ENCODE measurements at regions not wholly inside any gene's neighbourhood (a gene's known extent, or its start where the extent isn't known, plus 50 kb on each side); places are given as distances from the start of the nearest gene placed in this dataset.

DNA sequence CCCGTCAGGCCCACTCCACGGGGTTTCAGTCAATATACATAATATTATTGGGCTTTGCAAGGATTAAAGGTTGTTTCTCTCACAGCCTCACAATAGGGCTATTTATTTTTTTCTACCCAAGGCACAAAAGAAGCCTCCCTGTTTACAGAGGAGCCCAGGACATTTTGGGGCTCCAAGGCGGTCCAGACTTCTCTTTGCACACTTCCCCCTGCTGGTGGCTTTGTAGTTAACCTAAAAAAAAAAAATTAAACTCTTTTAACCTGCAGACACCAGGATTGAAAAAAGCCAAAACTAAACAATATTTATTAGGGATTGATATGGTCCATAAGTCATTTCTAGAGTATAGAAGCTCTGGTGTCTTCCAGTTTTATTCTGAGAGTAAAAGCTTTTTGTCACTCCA lies 169.7 kb upstream of the ZFHX3 start:
- TF ChIP-seq, protein P1, sequence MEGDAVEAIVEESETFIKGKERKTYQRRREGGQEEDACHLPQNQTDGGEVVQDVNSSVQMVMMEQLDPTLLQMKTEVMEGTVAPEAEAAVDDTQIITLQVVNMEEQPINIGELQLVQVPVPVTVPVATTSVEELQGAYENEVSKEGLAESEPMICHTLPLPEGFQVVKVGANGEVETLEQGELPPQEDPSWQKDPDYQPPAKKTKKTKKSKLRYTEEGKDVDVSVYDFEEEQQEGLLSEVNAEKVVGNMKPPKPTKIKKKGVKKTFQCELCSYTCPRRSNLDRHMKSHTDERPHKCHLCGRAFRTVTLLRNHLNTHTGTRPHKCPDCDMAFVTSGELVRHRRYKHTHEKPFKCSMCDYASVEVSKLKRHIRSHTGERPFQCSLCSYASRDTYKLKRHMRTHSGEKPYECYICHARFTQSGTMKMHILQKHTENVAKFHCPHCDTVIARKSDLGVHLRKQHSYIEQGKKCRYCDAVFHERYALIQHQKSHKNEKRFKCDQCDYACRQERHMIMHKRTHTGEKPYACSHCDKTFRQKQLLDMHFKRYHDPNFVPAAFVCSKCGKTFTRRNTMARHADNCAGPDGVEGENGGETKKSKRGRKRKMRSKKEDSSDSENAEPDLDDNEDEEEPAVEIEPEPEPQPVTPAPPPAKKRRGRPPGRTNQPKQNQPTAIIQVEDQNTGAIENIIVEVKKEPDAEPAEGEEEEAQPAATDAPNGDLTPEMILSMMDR (IDR thresholded peaks at IDR 0.05; ENCODE audit: low read depth, low read length, missing control alignments): peak; percentile 27
- no peak for DNase-seq (ENCODE audit: extremely low read depth, low read depth)
- H3K4me3 ChIP-seq (replicated peaks; ENCODE audit: low read depth, low read length): no peak overlapping the region

- no peak overlapping the region for H3K4me3 ChIP-seq (replicated peaks; ENCODE audit: low read depth, low read length)
- DNase-seq (ENCODE audit: extremely low read depth, low read depth): no peak
Measured at GRCh38 chr16:73216932-73217331, 169.0 kb upstream of the ZFHX3 start.

DNA sequence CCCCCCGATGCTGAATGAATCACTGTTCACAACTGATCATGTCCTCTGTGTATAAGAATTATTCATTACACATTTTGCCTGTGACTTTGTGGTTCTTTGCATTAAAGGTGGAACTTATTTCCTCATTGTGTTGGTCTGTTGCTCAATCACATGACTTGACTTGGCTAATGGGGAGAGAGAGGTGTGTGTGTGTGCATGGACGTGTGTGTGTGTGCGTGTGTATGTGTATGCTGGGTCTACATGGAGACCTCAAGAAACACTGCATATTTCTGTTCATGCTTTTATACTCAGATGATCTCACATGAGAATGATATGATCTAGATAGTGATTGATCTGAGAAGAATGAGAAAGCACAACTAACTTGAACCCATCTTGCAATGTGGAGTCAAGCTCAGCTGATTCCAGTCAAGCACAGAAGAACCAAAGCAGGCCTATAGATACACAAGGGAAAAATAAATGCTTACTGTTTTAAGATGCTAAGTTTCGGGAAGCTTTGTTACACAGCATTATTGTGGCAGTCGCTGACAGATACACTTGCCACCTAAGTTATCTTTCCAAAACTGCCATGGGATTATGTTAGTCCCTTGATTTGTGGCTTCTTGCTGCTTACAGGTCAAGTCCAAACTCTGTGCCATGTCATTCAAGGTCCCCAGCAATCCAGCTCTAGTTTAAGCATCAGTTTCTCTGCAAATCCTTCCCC lies 167.9 kb upstream of the ZFHX3 start:
- no peak overlapping the region for H3K4me3 ChIP-seq (replicated peaks; ENCODE audit: low read depth, low read length)
- no peak for DNase-seq (ENCODE audit: extremely low read depth, low read depth)
- TF ChIP-seq, protein P1 (IDR thresholded peaks at IDR 0.05; ENCODE audit: low read depth, low read length, missing control alignments): no peak

More at GRCh38 chr16:73216932-73217331, 169.0 kb upstream of the ZFHX3 start:
- TF ChIP-seq, protein P1 (IDR thresholded peaks at IDR 0.05; ENCODE audit: low read depth, low read length, missing control alignments): no peak

- H3K4me3 ChIP-seq (replicated peaks; ENCODE audit: low read depth, low read length): no peak overlapping the region
- peak; percentile 92 for DNase-seq (ENCODE audit: extremely low read depth, low read depth)
- TF ChIP-seq, protein P1 (IDR thresholded peaks at IDR 0.05; ENCODE audit: low read depth, low read length, missing control alignments): no peak
Measured at GRCh38 chr16:73214825-73215677, 167.1 kb upstream of the ZFHX3 start.

- TF ChIP-seq, protein P1 (IDR thresholded peaks at IDR 0.05; ENCODE audit: low read depth, low read length, missing control alignments): no peak
- H3K4me3 ChIP-seq (replicated peaks; ENCODE audit: low read depth, low read length): no peak overlapping the region
- no peak for DNase-seq (ENCODE audit: extremely low read depth, low read depth)
Measured at GRCh38 chr16:73213732-73214455, 166.0 kb upstream of the ZFHX3 start.

DNA sequence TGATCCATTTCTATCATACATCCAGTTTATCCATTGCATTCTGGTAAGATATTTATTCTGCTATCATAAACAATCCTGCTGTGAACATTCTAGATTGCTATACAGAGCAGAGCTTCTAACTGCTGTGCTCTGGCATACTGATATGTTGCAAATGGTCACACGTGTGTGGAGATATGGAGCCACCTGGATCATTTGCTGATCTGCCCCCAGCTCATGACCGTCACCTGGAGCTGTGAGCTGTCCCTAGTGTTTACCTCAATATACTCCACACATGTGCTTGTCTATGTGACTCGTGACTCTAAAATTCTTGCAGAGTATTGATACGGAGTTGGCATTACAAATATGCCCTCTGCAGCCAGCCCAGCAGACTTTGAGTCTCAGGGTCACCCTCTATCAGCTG lies 164.5 kb upstream of the ZFHX3 start:
- no peak overlapping the region for H3K4me3 ChIP-seq (replicated peaks; ENCODE audit: low read depth, low read length)
- no peak for DNase-seq (ENCODE audit: extremely low read depth, low read depth)
- TF ChIP-seq, protein P1 (IDR thresholded peaks at IDR 0.05; ENCODE audit: low read depth, low read length, missing control alignments): no peak

Data from HFF-Myc (cell line).